Activated CD4-positive, alpha-beta T cell treated with anti-CD3 and anti-CD28 coated beads, Interleukin-2, amount 10 ng/mL, durations not matched to agents 24 days and 14 days (primary cell): ENCODE measurements at regions not wholly inside any gene's neighbourhood (a gene's known extent, or its start where the extent isn't known, plus 50 kb on each side); places are given as distances from the start of the nearest gene placed in this dataset.

Experiments
- DNase-seq: peaks from one replicate; pipeline ENCODE4 v3.0.0; 2022
- H3K27ac Mint-ChIP-seq: one replicate; pipeline ENCODE4 v1.8.0; 2022; ENCODE audit warnings: mild to moderate bottlenecking, mixed read lengths
- H3K27me3 Mint-ChIP-seq: one replicate; pipeline ENCODE4 v1.8.0; 2022; ENCODE audit warnings: mixed read lengths
- H3K36me3 Mint-ChIP-seq: one replicate; pipeline ENCODE4 v1.8.0; 2022; ENCODE audit warnings: low read depth, mild to moderate bottlenecking, mixed read lengths
- H3K4me1 Mint-ChIP-seq: one replicate; pipeline ENCODE4 v1.8.0; 2021; ENCODE audit warnings: mixed read lengths
- H3K4me3 Mint-ChIP-seq: one replicate; pipeline ENCODE4 v1.8.0; 2022; ENCODE audit warnings: mild to moderate bottlenecking, moderate library complexity, mixed read lengths
- H3K9me3 Mint-ChIP-seq: one replicate; pipeline ENCODE4 v1.8.0; 2021; ENCODE audit warnings: mixed read lengths
- intact Hi-C: fragments of 100-400 bp; cut with micrococcal nuclease; formaldehyde crosslinking; loops from one replicate; pipeline ENCODE4 v1.15.1; 2023

- no peak for DNase-seq
- intact Hi-C loops = no loop called here
- Mint-ChIP-seq H3K4me1 (no peaks in the 10 kb centered on the region), H3K4me3 (no peak overlapping the region), H3K36me3 (no peaks in the 10 kb centered on the region), H3K9me3 (peaks cover 4% of the 10 kb centered on the region), H3K27me3 (no peaks in the 10 kb centered on the region), H3K27ac (no peak overlapping the region)
Measured at GRCh38 chr10:113420057-113420732, 132.7 kb upstream of the HABP2 start.

GRCh38 chr10:113420733-113421675 is 131.8 kb upstream of the HABP2 start:
- Mint-ChIP-seq H3K27ac (no peak overlapping the region), H3K27me3 (no peaks in the 10 kb centered on the region), H3K9me3 (peaks cover 4% of the 10 kb centered on the region), H3K4me1 (no peaks in the 10 kb centered on the region), H3K36me3 (no peaks in the 10 kb centered on the region), H3K4me3 (no peak overlapping the region)
- intact Hi-C loops = no loop called here
- no peak for DNase-seq

GRCh38 chr10:113422371-113422770 is 130.5 kb upstream of the HABP2 start:
- Mint-ChIP-seq H3K27me3 (no peaks in the 10 kb centered on the region), H3K36me3 (no peaks in the 10 kb centered on the region), H3K4me1 (no peaks in the 10 kb centered on the region), H3K9me3 (peaks cover 4% of the 10 kb centered on the region), H3K4me3 (no peak overlapping the region), H3K27ac (no peak overlapping the region)
- no peak for DNase-seq
- intact Hi-C loops = no loop called here

DNA sequence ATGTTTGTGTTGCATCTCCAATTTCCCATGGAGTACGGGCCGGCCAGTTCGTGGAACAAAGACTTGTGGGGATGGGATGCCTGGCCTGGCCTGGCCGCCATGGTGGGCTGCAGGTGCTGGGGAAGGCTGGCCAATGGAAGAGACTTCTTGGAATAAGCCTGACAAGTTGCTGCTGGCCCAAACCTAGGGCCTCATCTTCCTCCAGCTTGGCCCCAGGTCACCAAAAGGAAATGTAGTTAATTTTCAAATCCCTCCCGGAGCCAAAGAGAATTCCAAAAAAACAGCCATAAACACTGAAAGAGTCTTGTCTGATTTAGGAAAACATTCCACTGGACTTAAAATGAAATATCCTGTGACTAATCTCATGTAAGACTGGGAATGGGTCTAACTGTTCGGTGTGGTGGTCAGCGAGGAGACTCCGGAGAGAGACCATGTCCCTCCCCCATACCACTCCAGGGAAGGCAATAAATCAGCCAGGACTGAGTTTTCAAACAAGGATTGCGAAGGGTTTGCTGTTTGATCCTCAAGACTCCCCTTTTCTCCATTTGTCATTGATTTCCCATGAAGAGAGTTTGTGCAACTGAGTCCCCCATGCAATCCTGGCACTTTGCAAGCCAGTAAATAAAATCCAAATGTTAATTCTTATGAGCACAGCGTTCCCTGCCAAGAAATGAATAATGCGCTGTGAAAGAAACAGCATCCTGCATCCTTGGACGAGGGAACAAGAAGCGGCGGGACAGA is 128.7 kb upstream of the HABP2 start:
- Mint-ChIP-seq H3K27ac (no peak overlapping the region), H3K4me1 (no peaks in the 10 kb centered on the region), H3K4me3 (no peak overlapping the region), H3K9me3 (peaks cover 4% of the 10 kb centered on the region), H3K36me3 (no peaks in the 10 kb centered on the region), H3K27me3 (peaks cover 3% of the 10 kb centered on the region)
- intact Hi-C loops = no loop called here
- no peak for DNase-seq

- H3K4me1 Mint-ChIP-seq = no peaks in the 10 kb centered on the region
- H3K4me3 Mint-ChIP-seq = no peak overlapping the region
- H3K36me3 Mint-ChIP-seq = no peaks in the 10 kb centered on the region
- no peak overlapping the region for H3K27ac Mint-ChIP-seq
- peaks cover 4% of the 10 kb centered on the region for H3K9me3 Mint-ChIP-seq
- peaks cover 3% of the 10 kb centered on the region for H3K27me3 Mint-ChIP-seq
- no peak for DNase-seq
- intact Hi-C loops = no loop called here
Measured at GRCh38 chr10:113425008-113425407, 127.8 kb upstream of the HABP2 start.

- no peaks in the 10 kb centered on the region for H3K36me3 Mint-ChIP-seq
- peaks cover 3% of the 10 kb centered on the region for H3K27me3 Mint-ChIP-seq
- no peaks in the 10 kb centered on the region for H3K4me1 Mint-ChIP-seq
- no peaks in the 10 kb centered on the region for H3K9me3 Mint-ChIP-seq
- no peak for DNase-seq
- no peak overlapping the region for H3K27ac Mint-ChIP-seq
- H3K4me3 Mint-ChIP-seq = no peak overlapping the region
- intact Hi-C loops = no loop called here
Measured at GRCh38 chr10:113425541-113425951, 127.3 kb upstream of the HABP2 start.

GRCh38 chr10:113426181-113426877 is 126.5 kb upstream of the HABP2 start:
- Mint-ChIP-seq H3K9me3 (no peaks in the 10 kb centered on the region), H3K4me3 (no peak overlapping the region), H3K4me1 (no peaks in the 10 kb centered on the region), H3K27ac (no peak overlapping the region), H3K27me3 (peaks cover 3% of the 10 kb centered on the region), H3K36me3 (no peaks in the 10 kb centered on the region)
- intact Hi-C loops = no loop called here
- DNase-seq = no peak

DNA sequence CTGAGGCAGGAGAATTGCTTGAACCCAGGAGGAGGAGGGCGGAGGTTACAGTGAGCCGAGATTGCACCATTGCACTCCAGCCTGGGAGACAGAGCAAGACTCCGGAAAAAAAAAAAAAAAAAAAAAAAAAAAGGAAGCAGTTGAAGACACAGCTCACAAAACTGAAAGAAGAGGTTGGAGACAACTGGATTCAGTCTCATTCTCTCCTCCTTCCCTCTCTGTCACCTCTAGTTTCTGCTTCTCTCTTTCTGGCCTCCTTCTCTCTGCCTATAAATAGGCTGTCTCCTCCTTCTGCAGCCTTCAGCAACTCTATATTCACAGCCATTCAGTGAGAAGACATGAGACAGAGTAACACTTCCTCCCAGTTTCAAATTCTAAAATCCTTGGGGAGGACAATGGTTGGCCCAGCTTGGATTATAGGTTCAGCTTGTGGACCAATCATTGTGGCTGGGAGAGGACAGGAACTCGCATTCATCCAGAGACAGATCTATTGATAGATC is 125.6 kb upstream of the HABP2 start:
- no peak overlapping the region for H3K27ac Mint-ChIP-seq
- no peak overlapping the region for H3K4me3 Mint-ChIP-seq
- peaks cover 3% of the 10 kb centered on the region for H3K27me3 Mint-ChIP-seq
- H3K4me1 Mint-ChIP-seq = no peaks in the 10 kb centered on the region
- no peak for DNase-seq
- intact Hi-C loops = no loop called here
- no peaks in the 10 kb centered on the region for H3K9me3 Mint-ChIP-seq
- no peaks in the 10 kb centered on the region for H3K36me3 Mint-ChIP-seq

DNA sequence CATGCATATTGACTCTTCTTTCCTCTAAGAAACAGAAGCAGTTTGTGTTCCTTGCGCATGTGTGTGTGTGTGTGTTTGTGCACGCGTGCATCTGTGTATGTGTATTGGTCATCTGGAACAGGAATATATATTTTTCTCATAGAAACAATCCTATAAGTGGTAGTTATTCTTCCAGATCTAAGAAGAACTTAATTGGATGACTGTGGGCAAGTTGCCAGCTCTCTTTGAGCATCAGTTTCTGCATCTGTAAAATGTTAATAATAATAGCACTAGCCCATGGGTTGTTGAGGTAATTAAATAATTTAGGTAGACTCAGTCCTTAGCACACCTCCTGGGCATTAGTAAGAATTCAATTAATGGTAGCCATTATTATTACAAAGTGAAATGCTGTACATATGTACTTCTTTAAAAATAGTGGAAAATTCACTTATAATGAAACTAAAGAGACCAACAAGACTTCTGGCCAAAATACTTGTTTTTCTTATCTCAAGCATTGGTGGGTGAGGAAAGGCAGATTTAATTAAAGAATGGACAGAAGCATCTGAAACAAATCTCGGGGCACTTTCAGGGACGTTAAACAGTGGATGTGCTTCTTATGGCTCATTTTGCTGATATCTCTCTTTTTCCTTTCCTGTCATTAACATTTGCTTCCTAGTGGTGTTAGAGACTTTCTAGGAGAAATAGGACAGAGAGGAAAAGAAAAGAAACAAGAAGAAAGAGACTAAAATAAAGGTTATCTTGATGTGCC is 124.9 kb upstream of the HABP2 start:
- H3K36me3 Mint-ChIP-seq = no peaks in the 10 kb centered on the region
- intact Hi-C loops = no loop called here
- DNase-seq = no peak
- H3K27me3 Mint-ChIP-seq = peaks cover 3% of the 10 kb centered on the region
- no peak overlapping the region for H3K27ac Mint-ChIP-seq
- H3K4me1 Mint-ChIP-seq = no peaks in the 10 kb centered on the region
- H3K4me3 Mint-ChIP-seq = no peak overlapping the region
- H3K9me3 Mint-ChIP-seq = no peaks in the 10 kb centered on the region

GRCh38 chr10:113430634-113431397 is 122.0 kb upstream of the HABP2 start:
- H3K27me3 Mint-ChIP-seq = peaks cover 5% of the 10 kb centered on the region
- H3K4me3 Mint-ChIP-seq = no peak overlapping the region
- no peaks in the 10 kb centered on the region for H3K4me1 Mint-ChIP-seq
- H3K27ac Mint-ChIP-seq = no peak overlapping the region
- no peaks in the 10 kb centered on the region for H3K36me3 Mint-ChIP-seq
- H3K9me3 Mint-ChIP-seq = no peaks in the 10 kb centered on the region
- intact Hi-C loops = no loop called here
- no peak for DNase-seq

GRCh38 chr10:113431398-113432160 is 121.3 kb upstream of the HABP2 start:
- Mint-ChIP-seq H3K4me1 (no peaks in the 10 kb centered on the region), H3K27ac (no peak overlapping the region), H3K27me3 (peaks cover 5% of the 10 kb centered on the region), H3K36me3 (no peaks in the 10 kb centered on the region), H3K4me3 (no peak overlapping the region), H3K9me3 (no peaks in the 10 kb centered on the region)
- intact Hi-C loops = no loop called here
- no peak for DNase-seq

DNA sequence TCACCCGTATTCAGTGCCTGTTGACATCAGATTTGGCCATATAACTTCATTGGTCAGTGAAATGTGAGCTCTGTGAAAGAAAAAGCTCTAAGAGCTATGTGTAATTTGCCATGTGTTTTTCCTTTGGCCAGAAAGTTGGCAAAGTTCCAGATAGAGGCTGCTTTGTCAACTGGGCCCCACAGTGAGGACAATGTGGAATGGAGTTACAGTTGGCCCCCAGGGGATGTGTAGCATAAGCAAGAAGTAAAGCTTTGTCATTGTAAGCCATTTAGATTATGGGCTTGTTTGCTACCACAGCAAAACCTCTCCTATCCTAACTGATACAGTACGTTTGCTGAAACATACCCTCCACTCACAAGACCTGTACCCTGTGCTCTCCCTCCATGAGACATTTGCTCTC is 119.1 kb upstream of the HABP2 start:
- no peaks in the 10 kb centered on the region for H3K36me3 Mint-ChIP-seq
- no peak overlapping the region for H3K4me3 Mint-ChIP-seq
- no peak for DNase-seq
- intact Hi-C loops = no loop called here
- H3K9me3 Mint-ChIP-seq = no peaks in the 10 kb centered on the region
- H3K27ac Mint-ChIP-seq = no peak overlapping the region
- H3K4me1 Mint-ChIP-seq = no peaks in the 10 kb centered on the region
- peaks cover 1% of the 10 kb centered on the region for H3K27me3 Mint-ChIP-seq
